NCI-H460 (cell line): ENCODE measurements at regions not wholly inside any gene's neighbourhood (a gene's known extent, or its start where the extent isn't known, plus 50 kb on each side); places are given as distances from the start of the nearest gene placed in this dataset.
"Not testable (repeated sequence)": the region's sequence is repeated elsewhere in the genome, so short reads cannot be mapped to it uniquely, and the experiment has no call there.

ENCODE experiments used
- DNase-seq: peaks from one replicate; pipeline ENCODE4 v3.0.0-alpha.2; 2016; ENCODE audit warnings: low read depth; ENCODE audit errors: extremely low read depth

DNA sequence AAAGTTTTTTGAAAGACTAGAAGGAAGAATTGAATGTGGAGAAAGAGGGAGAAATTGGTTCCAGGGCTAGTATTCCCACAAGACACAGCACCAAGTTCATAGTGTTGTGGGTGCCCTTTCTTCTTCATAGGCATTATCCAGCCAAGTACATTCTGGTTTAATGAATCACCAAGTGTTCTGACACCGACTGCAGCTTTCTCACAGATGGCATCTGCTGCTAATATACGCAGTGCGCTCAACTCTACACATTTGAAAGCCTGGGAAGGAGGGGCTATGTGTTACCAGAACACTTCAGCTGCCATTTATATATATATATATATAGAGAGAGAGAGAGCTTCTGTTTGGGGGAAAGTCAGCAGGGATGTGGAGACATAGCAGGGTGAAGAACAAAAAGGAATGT lies 1168.4 kb downstream of the GATA3 start:
- DNase-seq = no peak

DNA sequence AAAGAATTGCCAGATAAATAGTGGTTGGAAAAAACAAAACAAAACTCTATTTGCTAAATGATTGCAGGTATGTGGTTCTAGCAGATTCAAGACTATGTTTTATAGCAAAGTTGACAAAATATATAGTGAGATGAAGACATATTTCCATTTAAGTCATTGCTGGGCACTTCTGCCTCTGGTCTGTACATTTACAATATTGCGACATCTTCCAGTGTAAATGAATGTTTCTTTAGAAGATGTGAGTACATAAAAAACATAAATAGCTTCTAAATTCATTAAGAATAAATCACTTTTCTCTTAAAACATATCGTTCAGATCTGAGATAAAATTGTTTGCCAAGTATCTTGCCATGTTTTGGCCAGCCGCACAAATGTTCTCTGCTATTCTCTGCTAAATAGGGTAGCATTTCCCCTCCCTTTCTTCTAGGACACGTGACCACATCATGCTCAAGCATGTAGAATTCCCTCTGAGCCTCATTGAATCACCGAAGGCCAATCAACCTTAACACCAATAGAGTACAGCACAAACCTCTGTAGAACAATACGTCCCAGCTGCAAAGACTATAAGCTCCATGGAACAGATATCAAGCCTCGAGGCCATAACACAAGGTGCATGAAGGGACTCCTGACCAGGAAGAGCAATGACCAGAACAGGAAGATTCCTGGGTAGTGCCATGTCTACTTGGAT lies 1173.3 kb downstream of the GATA3 start:
- DNase-seq = no peak

DNA sequence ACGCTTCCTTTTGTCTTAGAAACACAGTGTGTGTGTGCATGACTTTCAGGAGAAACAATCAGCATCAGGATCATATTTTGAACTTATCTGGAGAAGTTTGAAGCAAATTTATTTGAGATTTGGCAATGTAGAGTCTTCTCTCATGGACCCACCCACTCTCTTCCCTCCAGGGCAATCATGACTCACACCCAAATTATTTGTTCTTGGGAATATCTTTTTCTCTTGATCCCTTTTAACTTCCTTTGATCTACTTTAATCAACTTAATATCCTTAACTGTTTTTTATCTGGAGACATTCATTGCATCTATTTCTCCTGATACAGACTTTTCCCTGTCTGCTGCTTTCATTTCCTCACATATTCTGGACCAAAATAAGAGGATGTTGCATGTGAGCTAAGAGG lies 1174.3 kb downstream of the GATA3 start:
- DNase-seq = no peak

DNA sequence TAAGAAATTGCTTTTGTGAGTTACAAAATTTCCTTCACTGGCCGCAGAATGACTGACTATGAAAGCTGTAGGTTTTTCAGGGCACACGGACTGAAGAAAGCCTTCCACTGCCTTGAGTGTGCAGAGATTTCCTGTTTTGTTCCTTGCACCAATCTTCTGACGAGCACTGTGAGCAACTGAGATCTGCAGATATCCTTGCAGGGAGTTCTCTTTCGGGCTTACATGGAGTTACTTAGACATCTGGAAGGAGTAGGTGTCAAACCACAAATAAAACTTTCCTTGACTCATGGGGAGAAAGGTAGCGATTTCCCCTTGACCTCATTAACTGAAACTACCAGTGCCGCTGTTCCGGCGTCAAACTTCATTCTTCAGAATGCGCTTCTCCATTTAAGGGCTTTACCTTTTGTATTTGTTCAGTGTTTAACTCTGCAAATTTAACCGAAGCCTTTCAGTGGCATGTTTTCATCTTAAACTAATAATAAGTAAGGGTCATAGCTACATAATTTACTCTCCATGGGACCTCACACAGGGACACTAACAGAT lies 1175.3 kb downstream of the GATA3 start:
- DNase-seq = no peak

DNA sequence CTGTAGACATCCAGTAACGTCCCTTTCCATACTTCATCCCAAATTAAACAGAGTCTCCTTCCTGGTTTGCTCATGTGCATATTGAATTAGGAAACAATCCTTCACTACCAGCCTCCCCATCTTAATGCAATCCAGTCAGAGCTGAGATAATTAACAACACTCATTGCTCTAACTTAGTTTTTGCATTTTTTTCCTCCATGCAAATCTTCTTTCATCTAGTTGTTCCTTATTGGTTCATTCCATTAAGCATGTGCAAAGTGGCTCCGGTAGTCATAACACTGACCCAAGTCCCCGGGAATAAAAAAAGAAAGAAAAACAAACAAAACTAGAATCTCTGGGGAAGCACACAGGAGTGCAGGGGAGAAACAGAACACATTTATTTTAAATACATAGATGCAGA lies 1176.1 kb downstream of the GATA3 start:
- DNase-seq = no peak

- DNase-seq = no peak
Observed at GRCh38 chr10:9234191-9234590, 1179.7 kb downstream of the GATA3 start.

- no peak for DNase-seq
Observed at GRCh38 chr10:9238041-9238440, 1183.6 kb downstream of the GATA3 start.

GRCh38 chr10:9239298-9239697 lies 1184.8 kb downstream of the GATA3 start:
- no peak for DNase-seq

GRCh38 chr10:9243941-9244411 lies 1189.5 kb downstream of the GATA3 start:
- no peak for DNase-seq

DNA sequence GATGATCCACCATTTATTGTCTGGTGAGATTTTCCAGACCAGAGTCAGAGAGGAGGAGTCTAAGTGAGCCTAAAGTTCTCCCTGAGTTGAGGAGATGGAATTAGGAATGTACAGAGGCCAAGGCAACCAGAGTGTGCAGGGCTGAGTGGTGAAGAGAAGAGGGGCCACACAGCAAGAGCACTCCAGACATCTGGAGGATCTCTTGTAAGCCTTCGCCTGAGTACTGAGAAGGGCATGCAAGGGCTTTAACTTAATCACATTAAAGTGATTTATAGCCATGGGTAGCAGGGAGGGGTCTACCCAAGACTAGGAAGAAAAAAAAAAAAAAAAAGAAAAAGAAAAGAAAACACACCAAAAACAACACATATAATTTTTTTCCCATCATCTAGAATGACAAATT lies 1190.4 kb downstream of the GATA3 start:
- no peak for DNase-seq

DNA sequence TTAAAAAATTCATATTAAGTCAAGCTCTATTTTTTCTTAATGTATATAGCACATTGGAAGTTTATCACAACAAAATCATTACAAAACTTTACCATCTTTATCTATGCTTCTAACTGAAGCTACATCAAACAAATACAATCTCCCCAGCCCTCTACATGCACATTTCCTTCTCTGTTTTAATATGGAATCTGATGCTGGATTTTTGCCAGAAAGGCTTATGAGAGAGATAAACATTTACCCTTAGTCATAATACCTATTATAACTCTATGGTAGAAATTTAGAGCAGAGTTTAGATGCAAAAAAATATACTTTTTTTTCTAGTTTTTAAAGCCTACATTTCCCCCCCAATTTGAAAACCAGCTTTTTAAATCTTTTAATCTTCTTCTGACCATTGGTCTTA lies 1198.6 kb downstream of the GATA3 start:
- DNase-seq = no peak

DNA sequence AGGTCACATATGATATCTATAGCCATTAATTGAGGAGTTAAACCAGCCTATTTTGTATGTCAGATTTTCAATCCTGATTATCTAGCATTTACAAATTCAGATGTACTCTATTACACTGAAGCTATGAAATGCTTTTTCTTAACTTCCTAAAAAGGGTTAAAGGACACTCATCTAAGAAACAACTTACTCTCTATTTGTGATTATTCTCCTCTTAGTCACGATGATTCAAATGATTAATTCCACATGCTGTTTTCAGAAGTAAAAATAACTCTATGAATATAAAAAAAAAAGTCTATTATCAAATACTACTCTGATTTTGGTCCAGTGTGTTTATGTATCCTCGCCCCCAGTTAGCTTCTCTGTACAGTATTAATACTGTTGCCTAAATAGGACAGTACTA lies 1199.9 kb downstream of the GATA3 start:
- DNase-seq = no peak

DNA sequence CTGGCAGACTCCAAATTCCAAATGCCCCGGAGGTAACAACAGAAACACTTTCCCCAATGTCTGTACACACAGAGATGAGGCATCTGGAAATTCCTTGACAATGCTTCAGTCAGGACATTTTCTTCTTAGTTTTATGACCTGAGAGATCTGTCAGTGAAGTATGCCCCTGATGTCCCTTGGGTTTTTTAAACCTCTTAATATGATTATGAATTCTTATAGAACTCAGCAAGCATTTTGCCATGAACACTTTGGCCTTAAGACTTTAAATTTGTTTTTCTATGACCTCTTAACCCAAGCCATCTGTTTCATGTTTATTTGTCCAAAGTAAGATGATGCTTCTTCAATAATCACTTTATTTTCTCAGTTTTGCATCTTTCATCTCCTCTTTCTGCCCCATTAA lies 1206.2 kb downstream of the GATA3 start:
- DNase-seq = no peak

DNA sequence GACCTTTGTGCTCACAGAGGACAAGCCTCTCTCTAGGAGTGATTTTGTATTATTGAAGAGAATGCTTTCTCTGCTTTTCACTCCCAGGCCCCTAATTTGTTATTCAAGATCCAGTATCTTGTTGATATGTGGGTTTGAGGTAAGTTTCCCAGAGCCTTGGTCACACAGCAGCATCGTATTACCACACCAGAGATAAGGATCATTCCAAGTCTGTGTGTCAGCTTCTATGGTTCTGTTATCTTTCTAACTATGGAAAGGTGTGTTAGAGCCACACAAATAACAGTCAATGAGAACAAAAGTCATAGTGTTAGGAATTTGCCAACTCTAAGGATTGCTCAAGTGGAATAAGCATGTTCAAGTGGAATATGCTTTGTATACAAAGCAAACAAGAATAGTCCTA lies 1208.3 kb downstream of the GATA3 start:
- DNase-seq = no peak

DNA sequence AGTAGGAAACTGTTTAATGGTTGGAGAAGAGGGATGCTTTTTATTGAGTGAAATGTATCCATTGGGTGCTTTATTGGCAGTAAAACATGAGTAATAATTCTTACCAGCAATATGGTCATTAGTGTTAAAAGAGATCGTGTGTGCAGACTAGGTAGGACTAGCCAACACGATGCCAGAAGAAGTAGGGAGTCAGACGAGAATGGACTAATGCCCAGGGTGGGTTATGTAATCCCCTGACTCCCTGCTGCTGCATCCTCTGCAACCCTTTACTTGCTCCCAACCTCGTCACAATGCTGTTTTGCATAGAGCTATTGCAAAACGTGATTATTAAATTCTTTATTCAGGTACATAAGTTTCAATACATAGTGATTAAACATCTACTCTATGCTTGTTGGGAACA lies 1213.7 kb downstream of the GATA3 start:
- no peak for DNase-seq

GRCh38 chr10:9273126-9273833 lies 1218.8 kb downstream of the GATA3 start:
- DNase-seq = not testable (repeated sequence)

DNA sequence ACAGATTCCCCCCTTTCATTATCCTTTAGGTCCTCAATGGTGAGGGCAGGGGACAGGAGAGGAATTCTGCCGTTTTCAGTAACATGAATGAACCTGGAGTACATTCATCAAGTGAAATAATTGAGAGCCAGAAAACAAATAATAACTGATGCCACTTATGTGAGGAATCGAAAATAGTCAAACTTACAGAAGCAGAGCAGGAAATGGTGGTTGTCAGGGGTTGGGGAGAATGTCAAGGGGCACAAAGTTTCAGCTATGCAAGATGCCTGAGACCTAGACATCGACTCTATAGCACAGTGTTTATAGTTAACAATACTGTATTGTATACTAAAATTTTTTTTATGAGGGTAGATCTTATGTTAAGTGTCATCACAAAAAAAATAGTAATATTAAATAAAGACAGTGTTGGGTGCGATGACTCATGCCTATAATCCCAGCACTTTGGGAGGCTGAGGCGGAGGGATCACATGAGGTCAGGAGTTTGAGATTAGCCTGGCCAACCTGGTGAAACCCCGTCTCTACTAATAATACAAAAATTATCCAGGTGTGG lies 1219.8 kb downstream of the GATA3 start:
- DNase-seq = no peak

GRCh38 chr10:9275861-9276260 lies 1221.4 kb downstream of the GATA3 start:
- DNase-seq = no peak

- DNase-seq = no peak
Observed at GRCh38 chr10:9285690-9286089, 1231.2 kb downstream of the GATA3 start.

DNA sequence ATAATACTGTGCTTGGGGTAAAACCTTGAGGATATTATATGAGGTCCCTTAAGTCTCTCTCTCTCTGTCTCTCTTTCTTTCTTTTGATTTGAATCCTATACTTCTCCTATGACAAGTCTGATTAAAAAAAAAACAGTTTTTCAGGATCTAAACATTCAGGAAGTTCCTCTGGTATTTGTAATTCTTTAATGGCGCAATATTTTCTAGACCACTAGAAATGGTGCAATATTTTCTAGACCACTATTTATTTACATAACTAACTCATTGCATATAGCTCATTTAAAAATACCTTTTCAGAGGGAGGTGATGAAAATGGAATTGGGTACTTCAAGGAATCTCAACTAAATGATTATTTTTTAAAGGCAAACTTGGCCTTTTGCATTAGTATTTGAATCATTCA lies 1235.3 kb downstream of the GATA3 start:
- no peak for DNase-seq

GRCh38 chr10:9291081-9291480 lies 1236.6 kb downstream of the GATA3 start:
- no peak for DNase-seq

GRCh38 chr10:9294132-9294663 lies 1239.7 kb downstream of the GATA3 start:
- no peak for DNase-seq
